Body of pancreas (tissue), 4 donors: ENCODE measurements at regions not wholly inside any gene's neighbourhood (a gene's known extent, or its start where the extent isn't known, plus 50 kb on each side); places are given as distances from the start of the nearest gene placed in this dataset.

Experiments
- POLR2A ChIP-seq, 3 donors: fragments of 450-650 bp; IDR thresholded peaks; one replicate each; pipeline ENCODE4 v1.6.1; 2016; ENCODE audit warnings: antibody characterized with exemption in 3 of 3, mild to moderate bottlenecking in 2 of 3
- TF ChIP-seq, protein P1 (sequence below), 7 experiments: fragments of 450-650 bp in 4 of 7; fragments of 200-600 bp in 3 of 7; sonication (generic) in 3 of 7; IDR thresholded peaks; one replicate each; pipeline ENCODE4 v1.5.1; 2016 to 2019; ENCODE audit warnings: antibody characterized with exemption in 7 of 7

DNA sequence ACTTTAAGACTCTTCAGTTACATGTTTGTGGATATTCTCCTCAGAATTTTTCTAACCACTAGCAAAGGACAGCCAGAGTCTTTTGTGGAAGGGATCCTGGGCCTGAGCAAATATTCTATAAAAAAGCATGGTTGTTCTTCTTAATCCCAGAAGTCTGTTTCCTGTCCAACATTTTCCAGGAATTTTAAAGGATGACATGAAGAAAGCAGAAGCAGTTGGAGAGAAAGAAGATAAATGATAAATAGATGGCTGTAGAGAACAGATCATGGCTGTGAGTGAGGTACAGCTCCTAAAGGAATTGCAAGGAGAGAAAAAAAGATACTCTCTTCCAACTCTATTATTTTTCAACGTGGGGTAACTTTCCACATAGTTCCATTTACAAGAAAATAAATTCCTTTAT is 91.8 kb upstream of the STEAP4 start:
- TF ChIP-seq, protein P1, sequence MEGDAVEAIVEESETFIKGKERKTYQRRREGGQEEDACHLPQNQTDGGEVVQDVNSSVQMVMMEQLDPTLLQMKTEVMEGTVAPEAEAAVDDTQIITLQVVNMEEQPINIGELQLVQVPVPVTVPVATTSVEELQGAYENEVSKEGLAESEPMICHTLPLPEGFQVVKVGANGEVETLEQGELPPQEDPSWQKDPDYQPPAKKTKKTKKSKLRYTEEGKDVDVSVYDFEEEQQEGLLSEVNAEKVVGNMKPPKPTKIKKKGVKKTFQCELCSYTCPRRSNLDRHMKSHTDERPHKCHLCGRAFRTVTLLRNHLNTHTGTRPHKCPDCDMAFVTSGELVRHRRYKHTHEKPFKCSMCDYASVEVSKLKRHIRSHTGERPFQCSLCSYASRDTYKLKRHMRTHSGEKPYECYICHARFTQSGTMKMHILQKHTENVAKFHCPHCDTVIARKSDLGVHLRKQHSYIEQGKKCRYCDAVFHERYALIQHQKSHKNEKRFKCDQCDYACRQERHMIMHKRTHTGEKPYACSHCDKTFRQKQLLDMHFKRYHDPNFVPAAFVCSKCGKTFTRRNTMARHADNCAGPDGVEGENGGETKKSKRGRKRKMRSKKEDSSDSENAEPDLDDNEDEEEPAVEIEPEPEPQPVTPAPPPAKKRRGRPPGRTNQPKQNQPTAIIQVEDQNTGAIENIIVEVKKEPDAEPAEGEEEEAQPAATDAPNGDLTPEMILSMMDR (IDR thresholded peaks at IDR 0.05) = no peak
- no peak for TF ChIP-seq POLR2A (IDR thresholded peaks at IDR 0.05)
